ENCODE measurements at regions not wholly inside any gene's neighbourhood (a gene's known extent, or its start where the extent isn't known, plus 50 kb on each side); places are given as distances from the start of the nearest gene placed in this dataset.

- TF ChIP-seq CTCF (IDR thresholded peaks at IDR 0.05), result no peak
- TF ChIP-seq POLR2A (IDR thresholded peaks at IDR 0.05), result no peak
Observed at GRCh38 chr12:24042651-24043050, 93.2 kb upstream of the SOX5 start.
